Liver (tissue), 8 donors: ENCODE measurements at regions not wholly inside any gene's neighbourhood (a gene's known extent, or its start where the extent isn't known, plus 50 kb on each side); places are given as distances from the start of the nearest gene placed in this dataset.

ENCODE experiments used
- DNase-seq: peaks from one replicate; pipeline ENCODE4 v3.0.0-alpha.2; 2017; ENCODE audit warnings: low spot score
- H3K27ac ChIP-seq, 2 donors: one replicate each; pipeline ENCODE4 v1.7.0; 2013; ENCODE audit warnings: inconsistent platforms in 2 of 2, low read length in 2 of 2, control low read depth in 1 of 2, low read depth in 1 of 2, mild to moderate bottlenecking in 1 of 2
- H3K27me3 ChIP-seq, 4 donors: one replicate each; pipeline versions ENCODE4 v1.6.1 to v1.7.0; 2013; ENCODE audit warnings: low read length in 3 of 4, inconsistent platforms in 1 of 4, mild to moderate bottlenecking in 1 of 4, moderate library complexity in 1 of 4; ENCODE audit not compliant: control insufficient read depth in 4 of 4, insufficient read depth in 4 of 4
- H3K36me3 ChIP-seq, 4 donors: one replicate each; pipeline versions ENCODE4 v1.6.1 to v1.7.0; 2013; ENCODE audit warnings: low read length in 3 of 4, mild to moderate bottlenecking in 3 of 4, low read depth in 1 of 4, moderate library complexity in 1 of 4; ENCODE audit not compliant: control insufficient read depth in 4 of 4, insufficient read depth in 3 of 4
- H3K4me1 ChIP-seq, 4 donors: one replicate each; pipeline versions ENCODE4 v1.6.1 to v1.7.0; 2013; ENCODE audit warnings: low read length in 3 of 4, mild to moderate bottlenecking in 3 of 4, moderate library complexity in 1 of 4; ENCODE audit not compliant: control insufficient read depth in 4 of 4, insufficient read depth in 4 of 4
- H3K4me3 ChIP-seq, 3 donors: one replicate each; pipeline versions ENCODE4 v1.6.1 to v1.7.0; 2013; ENCODE audit warnings: low read length in 3 of 3, control low read depth in 1 of 3, low read depth in 1 of 3, mild to moderate bottlenecking in 1 of 3
- H3K9ac ChIP-seq, 2 donors: one replicate each; pipeline ENCODE4 v1.7.0; 2013; ENCODE audit warnings: low read length in 2 of 2, mild to moderate bottlenecking in 2 of 2, moderate library complexity in 2 of 2, control low read depth in 1 of 2, low read depth in 1 of 2
- H3K9me3 ChIP-seq, 4 donors: one replicate each; pipeline versions ENCODE4 v1.6.1 to v1.7.0; 2013; ENCODE audit warnings: low read length in 3 of 4; ENCODE audit not compliant: control insufficient read depth in 4 of 4
- ATF3 ChIP-seq: IDR thresholded peaks from 2 replicates; pipeline ENCODE4 v1.6.1; 2016; ENCODE audit warnings: antibody characterized with exemption
- EGR1 ChIP-seq, 2 donors: IDR thresholded peaks; 2 replicates each; pipeline ENCODE4 v1.6.1; 2016 to 2018; ENCODE audit warnings: antibody characterized with exemption in 2 of 2, low read depth in 2 of 2
- FOXA1 ChIP-seq: IDR thresholded peaks from 2 replicates; pipeline ENCODE4 v1.6.1; 2016; ENCODE audit warnings: antibody characterized with exemption
- FOXA2 ChIP-seq: IDR thresholded peaks from 2 replicates; pipeline ENCODE4 v1.6.1; 2016; ENCODE audit warnings: antibody characterized with exemption
- GABPA ChIP-seq, 2 donors: IDR thresholded peaks in 1 of 2; conservative IDR thresholded peaks in 1 of 2; 2 replicates each; pipeline ENCODE4 v1.6.1; 2016; ENCODE audit warnings: antibody characterized with exemption in 2 of 2, mild to moderate bottlenecking in 1 of 2, moderate library complexity in 1 of 2
- HNF4A ChIP-seq, 2 donors: conservative IDR thresholded peaks; 2 replicates each; pipeline ENCODE4 v1.6.1; 2016; ENCODE audit warnings: antibody characterized with exemption in 2 of 2, mild to moderate bottlenecking in 2 of 2
- HNF4G ChIP-seq: IDR thresholded peaks from 2 replicates; pipeline ENCODE4 v1.6.1; 2016; ENCODE audit warnings: antibody characterized with exemption
- JUND ChIP-seq, 2 donors: IDR thresholded peaks; 2 replicates each; pipeline ENCODE4 v1.6.1; 2016; ENCODE audit warnings: antibody characterized with exemption in 2 of 2
- MAX ChIP-seq: IDR thresholded peaks from 2 replicates; pipeline ENCODE4 v1.6.1; 2016; ENCODE audit warnings: antibody characterized with exemption
- NR2F2 ChIP-seq: IDR thresholded peaks from 2 replicates; pipeline ENCODE4 v1.6.1; 2016; ENCODE audit warnings: antibody characterized with exemption
- RAD21 ChIP-seq, 2 donors: IDR thresholded peaks; 2 replicates each; pipeline ENCODE4 v1.6.1; 2016; ENCODE audit warnings: antibody characterized with exemption in 2 of 2, mild to moderate bottlenecking in 2 of 2
- RXRA ChIP-seq, 2 donors: IDR thresholded peaks; 2 replicates each; pipeline ENCODE4 v1.6.1; 2017 to 2018; ENCODE audit warnings: antibody characterized with exemption in 2 of 2, mild to moderate bottlenecking in 1 of 2
- SP1 ChIP-seq: IDR thresholded peaks from 2 replicates; pipeline ENCODE4 v1.6.1; 2018; ENCODE audit warnings: antibody characterized with exemption, mild to moderate bottlenecking
- TAF1 ChIP-seq: conservative IDR thresholded peaks from 2 replicates; pipeline ENCODE4 v1.6.1; 2016; ENCODE audit warnings: antibody characterized with exemption, mild to moderate bottlenecking
- YY1 ChIP-seq: IDR thresholded peaks from 2 replicates; pipeline ENCODE4 v1.6.1; 2016; ENCODE audit warnings: antibody characterized with exemption, mild to moderate bottlenecking
- ZBTB33 ChIP-seq: IDR thresholded peaks from 2 replicates; pipeline ENCODE4 v1.6.1; 2016; ENCODE audit warnings: antibody characterized with exemption
- WGBS: extraction: QIAGEN DNeasy Blood & Tissue Kit; methylation state at CpG from one replicate; pipeline ENCODE4 v1.1.7; 2013; 5-methylcytosine and 5-hydroxymethylcytosine counted together
- TF ChIP-seq, protein P1 (sequence below): fragments of 150-350 bp; IDR thresholded peaks from 2 replicates; pipeline ENCODE4 v1.5.1; 2017; ENCODE audit warnings: improper control_type of control experiment, low read depth, low read length; ENCODE audit not compliant: missing input control
- TF ChIP-seq, protein P2 (sequence below): IDR thresholded peaks from 2 replicates; pipeline ENCODE4 v1.6.1; 2016; ENCODE audit warnings: antibody characterized with exemption, mild to moderate bottlenecking
- donor health status: healthy.
- donor health status: healthy.
- donor health status: healthy.
- donor health status: healthy.
- donor health status: healthy.

GRCh38 chr3:167172377-167172776 is 207.7 kb downstream of the ZBBX start:
- TF ChIP-seq HNF4A (conservative IDR thresholded peaks at IDR 0.05) (peak; percentile 43 to 53), YY1 (no peak)
- no peak for DNase-seq
- 49% methylated on average over 1 of the region's 1 CpG for WGBS

DNA sequence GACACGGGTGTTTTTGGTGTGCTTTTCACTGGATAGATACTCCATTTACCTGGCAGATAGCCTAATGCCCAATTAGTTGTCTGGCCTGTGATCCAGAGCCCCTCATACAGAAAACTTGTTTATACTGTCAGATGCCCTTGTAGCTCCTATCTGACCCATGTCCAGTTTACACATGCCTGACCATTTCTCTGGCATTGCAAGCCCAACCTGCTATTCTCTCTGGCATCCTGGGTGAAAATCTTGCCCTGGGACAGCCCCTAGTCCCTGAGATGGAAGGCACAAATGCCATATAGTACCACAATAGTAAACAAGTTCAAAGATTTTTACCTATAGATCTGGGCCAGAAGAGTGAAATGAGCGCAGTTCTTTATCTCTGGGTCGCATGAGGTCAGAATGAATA is 212.6 kb downstream of the ZBBX start:
- H3K4me3 ChIP-seq, result no peak overlapping the region
- no peak overlapping the region for H3K27ac ChIP-seq
- peaks cover 0 to 24% (median 14%) of the 10 kb centered on the region in 4 donors for H3K4me1 ChIP-seq
- DNase-seq, result no peak
- H3K27me3 ChIP-seq, result no peaks in the 10 kb centered on the region
- WGBS, result 77% methylated on average over 3 of the region's 3 CpGs
- TF ChIP-seq ATF3 (no peak), RAD21 (IDR thresholded peaks at IDR 0.05) (no peak), SP1 (no peak), TAF1 (no peak), NR2F2 (no peak), JUND (IDR thresholded peaks at IDR 0.05) (no peak), FOXA1 (no peak), MAX (no peak), HNF4G (no peak), HNF4A (conservative IDR thresholded peaks at IDR 0.05) (no peak), ZBTB33 (no peak), EGR1 (IDR thresholded peaks at IDR 0.05; ENCODE audit: low read depth in 2 of 2) (no peak), YY1 (no peak), RXRA (IDR thresholded peaks at IDR 0.05) (no peak), FOXA2 (no peak), GABPA (IDR thresholded peaks at IDR 0.05 in 1 of 2, conservative IDR thresholded peaks at IDR 0.05 in 1 of 2) (no peak)
- TF ChIP-seq, protein P1, sequence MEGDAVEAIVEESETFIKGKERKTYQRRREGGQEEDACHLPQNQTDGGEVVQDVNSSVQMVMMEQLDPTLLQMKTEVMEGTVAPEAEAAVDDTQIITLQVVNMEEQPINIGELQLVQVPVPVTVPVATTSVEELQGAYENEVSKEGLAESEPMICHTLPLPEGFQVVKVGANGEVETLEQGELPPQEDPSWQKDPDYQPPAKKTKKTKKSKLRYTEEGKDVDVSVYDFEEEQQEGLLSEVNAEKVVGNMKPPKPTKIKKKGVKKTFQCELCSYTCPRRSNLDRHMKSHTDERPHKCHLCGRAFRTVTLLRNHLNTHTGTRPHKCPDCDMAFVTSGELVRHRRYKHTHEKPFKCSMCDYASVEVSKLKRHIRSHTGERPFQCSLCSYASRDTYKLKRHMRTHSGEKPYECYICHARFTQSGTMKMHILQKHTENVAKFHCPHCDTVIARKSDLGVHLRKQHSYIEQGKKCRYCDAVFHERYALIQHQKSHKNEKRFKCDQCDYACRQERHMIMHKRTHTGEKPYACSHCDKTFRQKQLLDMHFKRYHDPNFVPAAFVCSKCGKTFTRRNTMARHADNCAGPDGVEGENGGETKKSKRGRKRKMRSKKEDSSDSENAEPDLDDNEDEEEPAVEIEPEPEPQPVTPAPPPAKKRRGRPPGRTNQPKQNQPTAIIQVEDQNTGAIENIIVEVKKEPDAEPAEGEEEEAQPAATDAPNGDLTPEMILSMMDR, result no peak
- TF ChIP-seq, protein P2, sequence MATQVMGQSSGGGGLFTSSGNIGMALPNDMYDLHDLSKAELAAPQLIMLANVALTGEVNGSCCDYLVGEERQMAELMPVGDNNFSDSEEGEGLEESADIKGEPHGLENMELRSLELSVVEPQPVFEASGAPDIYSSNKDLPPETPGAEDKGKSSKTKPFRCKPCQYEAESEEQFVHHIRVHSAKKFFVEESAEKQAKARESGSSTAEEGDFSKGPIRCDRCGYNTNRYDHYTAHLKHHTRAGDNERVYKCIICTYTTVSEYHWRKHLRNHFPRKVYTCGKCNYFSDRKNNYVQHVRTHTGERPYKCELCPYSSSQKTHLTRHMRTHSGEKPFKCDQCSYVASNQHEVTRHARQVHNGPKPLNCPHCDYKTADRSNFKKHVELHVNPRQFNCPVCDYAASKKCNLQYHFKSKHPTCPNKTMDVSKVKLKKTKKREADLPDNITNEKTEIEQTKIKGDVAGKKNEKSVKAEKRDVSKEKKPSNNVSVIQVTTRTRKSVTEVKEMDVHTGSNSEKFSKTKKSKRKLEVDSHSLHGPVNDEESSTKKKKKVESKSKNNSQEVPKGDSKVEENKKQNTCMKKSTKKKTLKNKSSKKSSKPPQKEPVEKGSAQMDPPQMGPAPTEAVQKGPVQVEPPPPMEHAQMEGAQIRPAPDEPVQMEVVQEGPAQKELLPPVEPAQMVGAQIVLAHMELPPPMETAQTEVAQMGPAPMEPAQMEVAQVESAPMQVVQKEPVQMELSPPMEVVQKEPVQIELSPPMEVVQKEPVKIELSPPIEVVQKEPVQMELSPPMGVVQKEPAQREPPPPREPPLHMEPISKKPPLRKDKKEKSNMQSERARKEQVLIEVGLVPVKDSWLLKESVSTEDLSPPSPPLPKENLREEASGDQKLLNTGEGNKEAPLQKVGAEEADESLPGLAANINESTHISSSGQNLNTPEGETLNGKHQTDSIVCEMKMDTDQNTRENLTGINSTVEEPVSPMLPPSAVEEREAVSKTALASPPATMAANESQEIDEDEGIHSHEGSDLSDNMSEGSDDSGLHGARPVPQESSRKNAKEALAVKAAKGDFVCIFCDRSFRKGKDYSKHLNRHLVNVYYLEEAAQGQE, result no peak
- H3K9ac ChIP-seq, result no peak overlapping the region
- no peaks in the 10 kb centered on the region for H3K9me3 ChIP-seq
- H3K36me3 ChIP-seq, result no peaks in the 10 kb centered on the region

More at GRCh38 chr3:167172377-167172776, 207.7 kb downstream of the ZBBX start:
- Histone ChIP-seq H3K36me3 (no peaks in the 10 kb centered on the region), H3K27ac (no peak overlapping the region), H3K9me3 (peaks cover 0 to 3% (median 1%) of the 10 kb centered on the region in 4 donors), H3K9ac (no peak overlapping the region), H3K27me3 (no peaks in the 10 kb centered on the region), H3K4me1 (peaks cover 2 to 15% (median 7%) of the 10 kb centered on the region in 4 donors), H3K4me3 (no peak overlapping the region)
